Mesothelial cell of epicardium (in vitro differentiated cells): ENCODE measurements at regions not wholly inside any gene's neighbourhood (a gene's known extent, or its start where the extent isn't known, plus 50 kb on each side); places are given as distances from the start of the nearest gene placed in this dataset.

Experiments used
- DNase-seq, 2 experiments: peaks; one replicate each; pipeline ENCODE4 v3.0.0; 2021; ENCODE audit warnings: low spot score in 2 of 2; ENCODE audit not compliant: unreplicated experiment in 2 of 2
- H3K27ac Mint-ChIP-seq: 2 replicates; pipeline ENCODE4 v1.8.0; 2021; ENCODE audit warnings: mixed read lengths
- H3K27me3 Mint-ChIP-seq: 2 replicates; pipeline ENCODE4 v1.8.0; 2021; ENCODE audit warnings: low read depth, mixed read lengths
- H3K36me3 Mint-ChIP-seq: 2 replicates; pipeline ENCODE4 v1.8.0; 2021; ENCODE audit warnings: mixed read lengths
- H3K4me1 Mint-ChIP-seq: 2 replicates; pipeline ENCODE4 v1.8.0; 2021; ENCODE audit warnings: mixed read lengths
- H3K4me3 Mint-ChIP-seq: 2 replicates; pipeline ENCODE4 v1.8.0; 2021; ENCODE audit warnings: mild to moderate bottlenecking, moderate library complexity, mixed read lengths
- H3K9me3 Mint-ChIP-seq: 2 replicates; pipeline ENCODE4 v1.8.0; 2021; ENCODE audit warnings: mixed read lengths
- CTCF ChIP-seq: fragments of 200-600 bp; sonication (generic); IDR thresholded peaks from one replicate; pipeline ENCODE4 v1.5.0; 2021; ENCODE audit warnings: antibody characterized with exemption; ENCODE audit not compliant: unreplicated experiment

GRCh38 chr10:46228563-46229071 lies 58.2 kb upstream of the ANTXRL start:
- Mint-ChIP-seq H3K27ac (no peak overlapping the region), H3K36me3 (no peaks in the 10 kb centered on the region), H3K4me3 (no peak overlapping the region), H3K9me3 (peaks cover 9% of the 10 kb centered on the region), H3K27me3 (peaks cover 10% of the 10 kb centered on the region), H3K4me1 (no peaks in the 10 kb centered on the region)
- peak; percentile 59 for TF ChIP-seq CTCF
- peak; percentile 48 to 80 for DNase-seq

GRCh38 chr10:46229144-46229563 lies 57.6 kb upstream of the ANTXRL start:
- Mint-ChIP-seq H3K4me3 (no peak overlapping the region), H3K9me3 (peaks cover 9% of the 10 kb centered on the region), H3K27me3 (peaks cover 10% of the 10 kb centered on the region), H3K36me3 (no peaks in the 10 kb centered on the region), H3K4me1 (no peaks in the 10 kb centered on the region), H3K27ac (no peak overlapping the region)
- DNase-seq, result peak in 1 of 2 experiments; percentile 34
- peak; percentile 69 for TF ChIP-seq CTCF

- Mint-ChIP-seq H3K27ac (no peak overlapping the region), H3K27me3 (peaks cover 10% of the 10 kb centered on the region), H3K36me3 (no peaks in the 10 kb centered on the region), H3K4me1 (no peaks in the 10 kb centered on the region), H3K4me3 (no peak overlapping the region), H3K9me3 (peaks cover 9% of the 10 kb centered on the region)
- DNase-seq, result no peak
- no peak for TF ChIP-seq CTCF
Observed at GRCh38 chr10:46230615-46231014, 56.2 kb upstream of the ANTXRL start.

- Mint-ChIP-seq H3K27ac (no peak overlapping the region), H3K4me3 (no peak overlapping the region), H3K27me3 (peaks cover 10% of the 10 kb centered on the region), H3K4me1 (no peaks in the 10 kb centered on the region), H3K36me3 (no peaks in the 10 kb centered on the region), H3K9me3 (peaks cover 9% of the 10 kb centered on the region)
- no peak for DNase-seq
- TF ChIP-seq CTCF, result no peak
Observed at GRCh38 chr10:46231087-46231486, 55.7 kb upstream of the ANTXRL start.

GRCh38 chr10:46232084-46232483 lies 54.7 kb upstream of the ANTXRL start:
- peaks cover 9% of the 10 kb centered on the region for H3K9me3 Mint-ChIP-seq
- no peak for TF ChIP-seq CTCF
- peak in 1 of 2 experiments; percentile 24 for DNase-seq
- no peak overlapping the region for H3K4me3 Mint-ChIP-seq
- peaks cover 9% of the 10 kb centered on the region for H3K27me3 Mint-ChIP-seq
- no peaks in the 10 kb centered on the region for H3K4me1 Mint-ChIP-seq
- H3K27ac Mint-ChIP-seq, result no peak overlapping the region
- H3K36me3 Mint-ChIP-seq, result no peaks in the 10 kb centered on the region

- no peak overlapping the region for H3K27ac Mint-ChIP-seq
- TF ChIP-seq CTCF, result no peak
- no peak overlapping the region for H3K4me3 Mint-ChIP-seq
- peaks cover 5% of the 10 kb centered on the region for H3K27me3 Mint-ChIP-seq
- no peaks in the 10 kb centered on the region for H3K36me3 Mint-ChIP-seq
- peak in 1 of 2 experiments; percentile 13 for DNase-seq
- H3K4me1 Mint-ChIP-seq, result no peaks in the 10 kb centered on the region
- peaks cover 9% of the 10 kb centered on the region for H3K9me3 Mint-ChIP-seq
Observed at GRCh38 chr10:46232666-46233065, 54.1 kb upstream of the ANTXRL start.
